Hepatic stellate cell (primary cell): ENCODE measurements at regions not wholly inside any gene's neighbourhood (a gene's known extent, or its start where the extent isn't known, plus 50 kb on each side); places are given as distances from the start of the nearest gene placed in this dataset.
"Not testable (repeated sequence)": the region's sequence is repeated elsewhere in the genome, so short reads cannot be mapped to it uniquely, and the experiment has no call there.

Experiments
- DNase-seq: peaks from one replicate; pipeline ENCODE4 v3.0.0; 2011; ENCODE audit warnings: low spot score

DNA sequence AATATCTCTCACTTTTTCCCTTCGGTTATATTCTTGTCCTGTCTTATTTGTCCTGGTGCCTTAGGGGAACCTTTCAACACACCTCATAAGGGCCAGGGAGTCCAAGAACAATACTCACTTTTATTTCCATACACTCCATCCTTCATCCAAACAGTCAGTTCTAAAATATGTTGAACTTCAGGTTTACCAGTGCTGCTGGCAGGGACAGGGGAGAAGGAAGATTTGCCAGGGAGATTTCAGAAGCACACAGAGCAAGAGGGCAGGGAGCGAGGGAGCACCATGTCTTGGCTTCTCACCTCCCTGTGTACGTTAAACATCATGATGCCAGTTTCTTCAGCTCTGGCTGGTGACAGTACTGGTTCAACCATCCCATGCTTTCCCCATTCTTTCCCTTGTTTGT lies 631.1 kb upstream of the FAT1 start:
- DNase-seq, result no peak

- DNase-seq, result no peak
Measured at GRCh38 chr4:187357045-187357643, 633.5 kb upstream of the FAT1 start.

DNA sequence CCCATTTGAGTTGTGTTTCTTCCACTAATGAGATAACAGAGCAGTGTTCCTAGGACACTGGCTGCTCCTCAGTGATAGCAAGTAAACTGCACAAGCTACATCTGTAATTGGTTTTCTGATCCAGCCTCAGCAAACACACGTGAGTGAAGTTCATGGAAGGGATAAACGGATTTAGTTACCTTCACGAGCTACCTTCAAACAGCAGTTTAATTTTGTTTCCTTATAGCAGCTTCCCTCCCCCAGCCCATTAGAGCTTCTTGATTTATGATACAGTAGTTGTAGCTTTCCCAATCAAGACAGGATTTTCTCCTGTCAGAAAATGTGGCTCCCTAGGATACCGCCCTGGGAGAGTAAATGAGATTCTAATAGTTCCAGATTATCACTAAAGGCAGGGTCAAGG lies 634.2 kb upstream of the FAT1 start:
- DNase-seq, result no peak

DNA sequence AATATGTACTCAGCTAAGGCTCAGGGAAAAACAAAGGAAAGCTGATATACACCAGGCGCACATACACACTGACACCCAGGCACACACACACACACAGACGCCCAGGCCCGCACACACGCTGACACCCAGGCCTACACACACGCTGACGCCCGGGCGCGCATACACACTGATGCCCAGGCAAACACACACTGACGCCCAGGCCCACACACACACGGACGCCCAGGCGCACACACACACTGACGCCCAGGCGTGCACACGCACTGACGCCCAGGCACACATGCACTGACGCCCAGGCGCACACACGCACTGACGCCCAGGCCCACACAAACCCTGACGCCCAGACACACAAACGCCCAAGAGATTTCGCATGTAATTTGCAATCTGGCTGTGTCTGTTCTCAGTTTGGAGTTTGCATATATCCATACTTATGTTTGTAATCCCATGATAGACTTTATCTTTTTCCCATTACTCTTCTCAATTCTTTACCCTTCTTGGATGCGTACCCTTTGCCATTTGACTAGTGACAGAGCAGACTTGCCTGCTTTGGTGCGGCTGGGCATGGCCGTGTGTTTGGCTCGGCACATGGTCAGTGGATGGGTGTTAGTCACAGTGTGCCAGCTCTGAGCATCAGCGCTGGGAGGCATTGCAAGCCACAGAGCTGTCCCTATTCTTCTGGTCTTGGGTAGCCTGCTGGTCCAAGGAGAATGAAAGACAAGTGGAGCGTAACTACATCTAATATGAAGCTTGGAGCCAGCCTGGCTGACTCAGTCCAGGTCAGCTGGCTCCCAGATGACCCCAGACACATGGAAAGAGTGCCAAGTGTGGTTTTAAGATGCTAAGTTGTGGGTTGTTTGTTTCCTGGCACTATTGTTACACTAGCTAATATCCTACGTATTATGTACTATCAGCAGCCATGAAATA lies 632.4 kb upstream of the ZFP42 start:
- DNase-seq, result no peak

- DNase-seq, result no peak
Measured at GRCh38 chr4:187364401-187364800, 631.2 kb upstream of the ZFP42 start.

- no peak for DNase-seq
Measured at GRCh38 chr4:187364851-187365250, 630.7 kb upstream of the ZFP42 start.

- no peak for DNase-seq
Measured at GRCh38 chr4:187366530-187366929, 629.0 kb upstream of the ZFP42 start.

DNA sequence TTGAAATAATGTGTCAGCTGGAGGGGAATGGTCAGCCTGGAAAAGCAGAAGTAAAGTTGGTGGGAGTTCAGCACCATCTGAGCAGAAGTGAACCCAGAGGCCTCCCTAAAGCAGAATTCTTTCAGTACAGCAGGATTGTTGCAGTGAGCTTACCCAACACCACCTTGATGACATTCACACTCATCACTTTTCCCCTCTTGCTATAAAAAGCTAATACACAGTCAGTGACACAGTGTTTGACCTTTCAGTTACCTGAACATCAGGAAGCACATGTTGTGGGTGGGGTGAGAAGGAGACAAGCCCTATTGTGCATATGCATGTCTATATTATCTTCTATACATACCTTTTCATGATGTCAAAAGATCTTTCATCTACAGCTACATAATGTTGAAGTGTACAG lies 624.7 kb upstream of the ZFP42 start:
- no peak for DNase-seq

GRCh38 chr4:187378441-187378840 lies 617.1 kb upstream of the ZFP42 start:
- DNase-seq, result no peak

GRCh38 chr4:187380181-187380581 lies 615.4 kb upstream of the ZFP42 start:
- DNase-seq, result no peak

DNA sequence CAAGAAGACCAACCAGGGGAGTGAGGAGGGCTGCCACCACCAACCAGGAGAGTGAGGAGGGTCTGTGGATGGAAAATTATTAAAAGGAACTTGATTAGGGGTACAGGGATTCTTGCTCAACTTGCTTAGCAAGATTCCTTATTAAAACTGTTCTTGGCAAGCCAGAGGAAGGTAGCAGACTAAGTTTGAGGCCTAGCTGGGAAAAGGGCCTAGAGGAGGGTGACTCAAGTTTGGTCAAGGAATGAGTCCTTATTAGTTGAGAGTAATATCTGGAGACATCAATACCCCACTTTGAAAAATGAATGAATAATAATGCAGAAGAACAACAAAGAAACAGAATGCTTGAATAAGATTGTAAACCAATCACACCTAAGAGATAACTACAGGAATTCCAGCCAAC lies 612.4 kb upstream of the ZFP42 start:
- DNase-seq, result no peak

DNA sequence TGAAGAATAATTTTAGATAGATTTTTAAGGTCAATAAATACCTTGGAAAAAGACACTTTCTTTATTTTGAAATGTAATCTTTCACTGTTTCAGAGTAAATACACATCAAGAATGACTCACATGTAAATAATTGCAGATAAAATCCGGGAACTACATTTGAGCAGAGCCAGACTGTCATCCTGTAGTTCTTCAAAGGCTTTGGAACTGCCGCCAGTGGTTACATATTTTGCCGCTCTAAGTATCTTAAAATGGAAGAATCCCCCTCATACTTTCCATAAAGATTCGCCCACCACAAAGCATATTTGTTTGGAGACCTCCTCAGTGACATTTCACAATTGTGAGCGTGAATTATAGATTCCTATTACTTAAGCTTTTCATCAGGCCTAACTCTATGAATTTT lies 607.8 kb upstream of the ZFP42 start:
- DNase-seq, result no peak

DNA sequence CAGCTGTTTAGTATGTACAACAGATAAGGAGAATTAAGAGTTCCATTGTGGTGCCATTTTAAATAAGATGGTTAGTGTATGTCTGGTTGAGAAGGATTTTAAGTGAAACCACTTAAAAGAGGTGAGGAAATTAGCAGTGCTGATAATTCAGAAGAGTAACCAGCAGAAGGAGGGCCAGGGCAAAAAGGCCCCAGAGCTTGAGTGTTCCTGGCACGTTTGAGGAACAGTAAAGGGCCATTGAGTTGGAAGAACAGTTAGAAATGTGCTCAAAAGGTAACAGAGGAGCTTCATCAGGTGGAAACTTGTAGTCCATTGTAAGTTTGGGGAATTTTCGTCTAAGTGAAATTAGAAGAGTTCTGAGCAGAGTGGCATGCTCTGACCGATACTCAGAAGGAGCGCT lies 606.2 kb upstream of the ZFP42 start:
- DNase-seq, result no peak

GRCh38 chr4:187390646-187391045 lies 604.9 kb upstream of the ZFP42 start:
- no peak for DNase-seq

DNA sequence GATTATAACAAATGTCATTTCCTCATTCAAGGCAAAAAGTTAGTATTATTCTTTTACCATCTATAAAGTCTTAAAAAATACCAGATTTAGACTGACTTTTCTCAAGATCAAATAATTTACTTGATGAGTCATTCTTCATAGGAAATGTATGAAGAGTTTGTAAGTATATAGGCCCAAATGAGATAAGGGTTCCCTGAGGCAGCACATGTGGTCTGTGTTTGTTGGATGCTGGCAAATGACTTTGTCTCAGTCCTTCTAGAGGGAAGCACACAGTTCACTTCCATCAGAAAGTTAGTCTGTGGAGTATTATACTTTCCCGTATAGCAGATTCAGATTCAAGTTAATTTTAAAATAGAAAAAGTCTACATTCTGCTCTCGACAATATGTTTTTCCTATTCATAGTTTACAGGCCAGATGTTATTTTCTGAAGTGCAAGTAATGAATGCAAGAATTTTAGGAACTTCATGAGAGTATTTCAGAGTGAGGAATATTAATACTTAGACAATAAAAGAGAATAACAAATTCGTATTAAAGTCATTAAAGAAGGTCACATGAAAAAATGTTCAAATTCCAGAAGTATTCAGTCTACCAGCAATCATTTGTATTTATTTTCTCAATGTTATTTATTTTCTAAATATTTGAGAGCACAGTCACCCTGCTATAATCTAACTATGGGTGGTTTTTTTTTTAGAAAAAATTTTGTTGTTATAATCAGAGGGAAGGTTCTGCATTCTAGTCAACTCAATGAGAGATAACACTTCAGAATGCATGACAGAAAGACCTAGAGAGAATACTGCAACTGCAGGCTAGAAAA lies 601.8 kb upstream of the ZFP42 start:
- DNase-seq, result no peak

DNA sequence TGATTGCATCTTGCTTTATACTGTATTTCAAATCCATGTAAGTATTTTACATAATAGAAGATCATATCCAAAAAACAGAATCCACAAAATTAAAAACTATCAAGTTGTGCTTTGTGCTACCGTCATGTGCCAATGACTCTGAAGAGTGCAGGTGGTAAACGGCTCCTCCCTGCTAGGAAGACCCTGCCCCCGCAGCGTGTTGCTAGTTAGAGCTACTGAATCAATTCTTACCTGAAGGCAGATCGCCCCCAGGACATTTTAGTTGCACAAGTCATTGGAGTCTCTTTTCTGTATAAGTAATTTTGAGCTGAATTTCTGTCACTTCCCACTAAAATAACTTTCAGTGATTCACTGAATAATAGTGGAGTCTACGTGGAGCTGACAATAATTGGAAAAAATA lies 599.5 kb upstream of the ZFP42 start:
- no peak for DNase-seq

DNA sequence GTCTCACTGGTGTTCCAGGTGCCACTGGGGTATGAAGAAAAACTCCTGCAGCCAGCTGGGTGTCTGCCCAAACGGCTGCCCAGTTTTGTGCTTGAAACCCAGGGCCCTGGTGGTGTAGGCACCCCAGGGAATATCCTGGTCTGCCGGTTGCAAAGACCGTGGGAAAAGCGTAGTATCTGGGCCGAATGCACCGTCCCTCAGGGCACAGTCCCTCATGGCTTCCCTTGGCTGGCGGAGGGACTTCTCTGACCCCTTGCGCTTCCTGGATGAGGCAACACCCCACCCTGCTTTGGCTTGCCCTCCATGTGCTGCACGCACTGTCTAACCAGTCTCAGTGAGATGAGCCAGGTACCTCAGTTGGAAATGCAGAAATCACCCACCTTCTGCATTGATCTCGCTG lies 587.1 kb upstream of the ZFP42 start:
- DNase-seq, result not testable (repeated sequence)

DNA sequence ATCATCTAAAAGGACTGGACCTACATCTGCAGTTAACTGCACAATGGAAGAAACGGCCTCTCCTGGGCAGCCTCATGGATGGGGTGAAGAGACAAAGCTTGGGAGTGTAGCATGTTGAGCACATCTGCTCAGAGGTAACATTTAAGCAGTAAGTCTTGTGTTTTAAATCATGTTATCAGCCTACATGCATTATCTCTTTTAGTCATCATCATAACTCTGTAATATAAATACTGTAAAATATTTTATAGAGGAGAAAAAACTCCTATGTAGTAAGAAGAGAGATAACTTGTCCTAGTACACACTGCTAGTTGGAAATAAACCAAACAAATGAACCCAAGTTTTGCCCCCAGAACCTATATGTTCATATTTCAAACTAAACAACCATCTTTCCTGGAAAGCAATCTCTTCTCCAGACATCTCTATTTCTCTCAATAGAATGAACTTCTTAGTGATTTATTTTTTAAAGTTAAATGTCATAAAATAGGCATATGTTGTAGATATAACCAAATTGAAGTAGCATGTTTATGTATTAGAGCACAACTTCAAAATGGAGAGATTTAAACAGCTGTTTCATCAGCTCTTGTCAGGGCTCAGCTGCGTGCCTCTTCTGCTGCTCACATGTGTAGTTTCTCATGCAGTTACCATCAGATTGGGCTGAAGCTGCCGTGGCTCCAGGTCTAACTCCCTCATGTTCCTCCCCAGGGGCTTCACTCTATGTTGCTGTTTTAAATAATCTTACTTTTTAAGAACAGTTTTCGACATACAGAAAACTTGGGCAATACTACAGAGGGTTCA lies 581.8 kb upstream of the ZFP42 start:
- no peak for DNase-seq

GRCh38 chr4:187414716-187415115 lies 580.9 kb upstream of the ZFP42 start:
- DNase-seq, result no peak

- DNase-seq, result no peak
Measured at GRCh38 chr4:187415231-187415630, 580.3 kb upstream of the ZFP42 start.

GRCh38 chr4:187416216-187416615 lies 579.4 kb upstream of the ZFP42 start:
- DNase-seq, result no peak

DNA sequence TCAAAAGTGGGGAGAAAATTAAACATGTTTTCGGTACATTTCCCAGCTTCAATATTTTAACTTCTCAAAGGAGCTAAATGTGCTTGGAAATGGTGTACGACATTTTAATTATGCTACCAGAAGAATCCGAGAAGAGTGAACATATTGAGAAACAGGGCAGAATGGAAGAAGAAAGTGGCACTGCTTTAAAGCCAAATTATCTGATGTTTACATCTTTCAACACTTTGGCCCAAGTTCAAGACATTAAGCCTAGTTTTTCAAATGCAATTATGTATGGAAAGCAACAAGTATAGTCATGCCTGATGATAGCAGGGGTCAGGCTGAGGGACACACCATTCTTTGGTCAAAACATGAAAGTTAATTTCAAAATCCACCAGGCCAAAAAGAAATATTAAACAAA lies 577.9 kb upstream of the ZFP42 start:
- DNase-seq, result no peak
